ENCODE measurements at regions not wholly inside any gene's neighbourhood (a gene's known extent, or its start where the extent isn't known, plus 50 kb on each side); places are given as distances from the start of the nearest gene placed in this dataset.

- DNase-seq: no peak
Observed at GRCh38 chr4:186891859-186892486, 168.3 kb upstream of the FAT1 start.

- no peak for DNase-seq
Observed at GRCh38 chr4:186898367-186898766, 174.7 kb upstream of the FAT1 start.

- no peak for DNase-seq
Observed at GRCh38 chr4:186900232-186900900, 176.7 kb upstream of the FAT1 start.

GRCh38 chr4:186900984-186901383, 177.3 kb upstream of the FAT1 start:
- no peak for DNase-seq

- no peak for DNase-seq
Observed at GRCh38 chr4:186901850-186902249, 178.2 kb upstream of the FAT1 start.

DNA sequence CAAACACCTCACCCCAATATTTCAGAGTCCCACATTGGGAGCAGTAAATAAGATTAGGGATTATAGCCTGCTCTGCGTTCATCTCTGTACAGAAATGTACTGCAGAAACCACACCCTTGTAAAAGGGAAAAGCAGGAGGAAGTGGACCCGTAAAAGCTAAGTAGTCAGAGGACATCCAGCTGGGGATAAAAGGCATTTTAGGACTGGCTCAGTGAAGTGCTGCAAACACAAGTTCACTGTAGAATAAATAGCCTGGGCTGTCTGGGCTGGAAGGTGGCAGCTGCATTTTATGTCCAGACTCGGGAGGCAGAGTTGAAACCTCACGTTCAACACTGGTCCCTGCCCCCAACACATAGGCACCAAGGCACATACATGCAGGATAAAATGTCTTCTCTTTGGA, 178.7 kb upstream of the FAT1 start:
- no peak for DNase-seq

- no peak for DNase-seq
Observed at GRCh38 chr4:186904101-186904500, 180.4 kb upstream of the FAT1 start.

DNA sequence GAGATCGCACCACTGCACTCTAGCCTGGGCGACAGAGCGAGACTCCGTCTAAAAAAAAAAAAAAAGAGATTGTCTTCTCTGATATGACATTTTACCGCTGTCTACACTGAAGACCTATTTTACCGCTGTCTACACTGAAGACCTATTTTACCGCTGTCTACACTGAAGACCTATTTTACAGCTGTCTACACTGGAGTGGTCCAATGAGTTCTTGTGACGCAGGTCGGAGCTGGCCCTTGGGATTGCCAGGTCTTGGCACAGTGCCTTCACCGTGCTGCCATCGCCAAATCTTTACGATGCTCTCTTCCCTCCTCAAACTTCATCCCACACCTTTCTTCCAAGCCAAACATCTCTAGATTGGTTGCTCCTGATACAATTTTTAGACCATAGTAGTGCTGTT, 183.1 kb upstream of the FAT1 start:
- DNase-seq: no peak

GRCh38 chr4:186910385-186910784, 186.7 kb upstream of the FAT1 start:
- DNase-seq: no peak

GRCh38 chr4:186912606-186913005, 188.9 kb upstream of the FAT1 start:
- DNase-seq: no peak

GRCh38 chr4:186915816-186916215, 192.2 kb upstream of the FAT1 start:
- DNase-seq: no peak

GRCh38 chr4:186917136-186917535, 193.5 kb upstream of the FAT1 start:
- no peak for DNase-seq

DNA sequence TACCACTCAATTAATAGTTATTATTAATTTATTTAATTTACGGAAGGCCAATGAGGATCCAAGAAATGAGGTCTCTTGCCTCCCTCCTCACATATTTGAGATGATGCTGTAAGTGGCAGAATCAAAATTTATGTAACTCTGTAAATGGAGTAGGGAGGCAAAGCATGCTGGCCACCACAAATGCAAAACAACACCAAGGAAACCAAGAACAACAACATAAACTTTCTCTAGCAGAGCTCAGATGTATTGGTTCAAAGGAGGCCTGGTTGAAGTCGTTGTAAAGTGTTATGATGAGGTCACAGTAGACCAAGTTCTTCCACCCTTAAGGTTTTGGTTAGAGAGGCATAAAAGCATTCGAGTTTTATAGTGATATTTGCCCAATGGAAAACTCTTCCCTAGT, 194.8 kb upstream of the FAT1 start:
- DNase-seq: no peak

DNA sequence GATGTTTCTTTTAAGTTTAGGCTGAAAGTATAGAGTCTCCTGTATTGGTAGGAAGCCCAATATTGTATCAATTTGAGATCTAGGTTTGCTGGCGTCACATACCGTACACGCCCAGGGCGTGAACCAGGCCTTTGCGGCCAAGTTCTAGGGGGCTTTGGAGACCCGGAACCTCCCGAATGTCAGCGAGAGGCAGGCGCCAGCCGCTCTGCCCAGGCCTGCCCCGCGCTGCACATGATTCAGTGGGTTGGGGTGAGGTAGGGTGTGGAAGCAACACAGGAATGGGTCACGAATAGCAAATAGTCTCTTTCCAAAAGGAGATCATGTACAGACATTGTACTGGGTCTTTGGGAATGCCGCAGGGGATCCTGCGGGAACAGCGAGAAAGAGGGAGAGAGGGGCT, 195.7 kb upstream of the FAT1 start:
- no peak for DNase-seq

- no peak for DNase-seq
Observed at GRCh38 chr4:186920483-186920882, 196.8 kb upstream of the FAT1 start.

DNA sequence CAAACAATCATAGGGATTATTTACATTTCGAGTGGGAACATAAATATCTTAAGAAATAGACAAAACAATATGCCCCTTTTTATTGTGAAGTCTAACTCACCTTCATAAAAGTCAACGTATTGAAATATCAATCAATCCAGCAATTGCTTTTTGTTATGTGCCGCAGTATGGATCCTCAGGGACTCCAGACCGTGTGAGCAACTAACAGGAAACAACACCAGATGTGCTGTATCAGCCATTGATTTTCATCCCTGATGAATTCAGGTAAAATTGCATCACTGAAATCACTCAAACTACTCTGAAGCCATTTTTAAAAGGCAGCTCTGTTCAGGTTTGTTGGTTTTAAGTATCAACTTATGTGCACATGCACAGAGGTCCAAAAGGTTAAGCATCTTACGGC, 197.3 kb upstream of the FAT1 start:
- no peak for DNase-seq

- DNase-seq: no peak
Observed at GRCh38 chr4:186924723-186925122, 201.1 kb upstream of the FAT1 start.

GRCh38 chr4:186927624-186928023, 204.0 kb upstream of the FAT1 start:
- DNase-seq: no peak

- no peak for DNase-seq
Observed at GRCh38 chr4:186930024-186930423, 206.4 kb upstream of the FAT1 start.

GRCh38 chr4:186931519-186931918, 207.9 kb upstream of the FAT1 start:
- DNase-seq: no peak

- no peak for DNase-seq
Observed at GRCh38 chr4:186932196-186932595, 208.5 kb upstream of the FAT1 start.

GRCh38 chr4:186932631-186933187, 209.1 kb upstream of the FAT1 start:
- DNase-seq: no peak

GRCh38 chr4:186934244-186934643, 210.6 kb upstream of the FAT1 start:
- no peak for DNase-seq

DNA sequence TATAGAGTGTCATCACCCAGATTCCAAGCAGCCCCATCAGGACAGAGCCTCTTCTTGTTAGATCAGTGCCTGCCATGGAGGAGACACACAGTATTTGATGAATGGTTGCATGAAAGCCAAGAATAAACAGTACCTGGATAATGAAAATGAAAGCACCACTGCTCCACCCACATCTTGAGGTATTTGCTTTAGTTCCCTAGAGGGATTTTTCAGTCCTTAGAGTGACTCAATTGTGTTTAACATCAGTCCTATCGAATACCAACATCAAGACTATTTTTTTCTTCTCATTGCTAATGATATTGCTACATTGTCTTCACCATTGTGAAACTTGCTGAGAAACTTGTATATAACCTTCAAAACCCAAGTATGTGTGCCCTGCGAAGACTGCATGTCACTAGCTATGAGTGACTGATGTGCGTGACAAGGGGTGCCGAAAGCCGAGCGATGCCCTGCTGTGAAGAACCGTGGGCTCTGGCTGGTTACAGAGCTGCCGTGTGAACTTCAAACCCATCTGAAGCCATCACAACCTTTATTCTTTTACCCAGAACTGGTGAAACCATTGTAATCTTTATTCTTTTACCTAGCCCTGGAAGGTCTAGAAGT, 211.3 kb upstream of the FAT1 start:
- no peak for DNase-seq

Data from RPMI8226 (cell line).